Heart left ventricle (tissue), 16 donors: ENCODE measurements at regions not wholly inside any gene's neighbourhood (a gene's known extent, or its start where the extent isn't known, plus 50 kb on each side); places are given as distances from the start of the nearest gene placed in this dataset.
A peak's percentile ranks its signal among the peaks of the same experiment; 100 is the strongest.

Source experiments
- ATAC-seq, 4 donors: fragments of 200-7000 bp; cut with Tn5 transposase; one replicate each; pipeline ENCODE4 v1.9.1; 2020 to 2022; ENCODE audit warnings: moderate library complexity in 4 of 4, mild to moderate bottlenecking in 3 of 4, moderate number of reproducible peaks in 1 of 4
- DNase-seq, 5 donors: peaks; one replicate each; pipeline ENCODE4 v3.0.0-alpha.2; 2020
- H3K27ac ChIP-seq, 12 donors: fragments of 200-600 bp; sonication (generic) in 4 of 12; one replicate each; pipeline versions ENCODE4 v1.5.0 to v1.8.0; 2016 to 2022; ENCODE audit warnings: mild to moderate bottlenecking in 2 of 12
- H3K27me3 ChIP-seq, 9 donors: fragments of 200-600 bp; sonication (generic) in 2 of 9; one replicate each; pipeline versions ENCODE4 v1.5.1 to v1.8.0; 2016 to 2022; ENCODE audit warnings: mild to moderate bottlenecking in 3 of 9
- H3K36me3 ChIP-seq, 9 donors: fragments of 200-600 bp; sonication (generic) in 2 of 9; one replicate each; pipeline versions ENCODE4 v1.5.0 to v1.8.0; 2018 to 2022; ENCODE audit warnings: mild to moderate bottlenecking in 2 of 9
- H3K4me1 ChIP-seq, 12 donors: fragments of 200-600 bp; sonication (generic) in 4 of 12; one replicate each; pipeline versions ENCODE4 v1.5.0 to v1.8.0; 2016 to 2022; ENCODE audit warnings: mild to moderate bottlenecking in 3 of 12
- H3K4me3 ChIP-seq, 12 donors: fragments of 200-600 bp; sonication (generic) in 4 of 12; one replicate each; pipeline versions ENCODE4 v1.5.0 to v1.8.0; 2017 to 2022; ENCODE audit warnings: mild to moderate bottlenecking in 9 of 12, moderate library complexity in 4 of 12
- H3K9me3 ChIP-seq, 12 donors: fragments of 200-600 bp; sonication (generic) in 4 of 12; one replicate each; pipeline versions ENCODE4 v1.5.0 to v1.8.0; 2016 to 2022; ENCODE audit warnings: mild to moderate bottlenecking in 1 of 12
- POLR2A ChIP-seq, 2 donors: fragments of 450-650 bp; IDR thresholded peaks; one replicate each; pipeline ENCODE4 v1.6.1; 2017; ENCODE audit warnings: antibody characterized with exemption in 2 of 2, mild to moderate bottlenecking in 2 of 2, moderate library complexity in 2 of 2
- WGBS, 4 donors: extraction: QIAGEN DNeasy Blood & Tissue Kit in 2 of 4; methylation state at CpG; one replicate each; pipeline versions ENCODE4 v1.1.5 to v1.1.7; 2013 to 2018; 5-methylcytosine and 5-hydroxymethylcytosine counted together
- intact Hi-C, 10 donors: fragments of 100-400 bp; cut with DNase I; formaldehyde crosslinking; loops; one replicate each; pipeline versions ENCODE4 v1.11.1 to v1.14.2; 2022
- TF ChIP-seq, protein P1 (sequence below), 12 donors: fragments of 200-600 bp; sonication (generic) in 4 of 12; IDR thresholded peaks; one replicate each; pipeline versions ENCODE4 v1.5.0 to v1.8.0; 2018 to 2022; ENCODE audit warnings: antibody characterized with exemption in 12 of 12, mild to moderate bottlenecking in 5 of 12
- donor health status: ischemic (EF 13 %, LVEDD 7.1; RV severe dilation, severe dysfunction).
- donor health status: healthy with polysubstance abuse.
- donor health status: DM: no; HTN: yes; CAD: no.
- donor health status: DM: no; HTN: no; CAD: no.
- donor health status: ischemic (EF 25% LVEDD 6.9; RV normal size, moderate dysfunction).
- donor health status: ischemic (EF 25% LVEDD 5.7; RV mildly dilated, moderate dysfunction).
- donor health status: healthy.
- donor health status: DM: yes; HTN: yes; CAD: no.
- donor health status: ischemic (EF 35%, LVEDD 5.7; RV mildly dilated, moderate dysfunction).
- donor health status: nonischemic (EF 11% LVEDD 7.7; RV severe dilation, severe dysfunction).
- donor health status: DM: yes; HTN: yes; CAD: no.
- donor health status: PGD.
- donor health status: ischemic (EF 29% LVEDD 5.4; RV normal size, mild dysfunction).
- donor health status: nonischemic (EF 23%, LVEDD 6.1; RV moderate dilation, normal function).

DNA sequence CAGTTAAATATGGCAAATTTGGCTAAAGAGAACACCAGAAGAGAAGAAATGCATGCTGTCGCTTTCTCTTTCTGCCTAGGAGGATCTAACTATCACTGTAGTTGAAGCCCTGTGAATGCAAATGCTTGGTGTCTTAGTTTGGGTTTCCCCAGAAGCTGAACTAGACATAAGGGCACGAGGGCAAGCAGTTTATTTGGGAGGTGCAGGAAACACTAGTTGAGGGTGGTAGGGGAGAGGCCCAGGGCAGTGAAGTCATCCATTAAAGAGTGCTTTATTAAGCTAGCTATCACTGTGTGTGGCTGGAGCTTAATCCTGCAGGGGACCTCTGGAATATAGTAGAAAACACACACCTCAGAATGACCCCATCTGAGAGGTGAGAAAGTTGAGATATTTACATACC, 639.8 kb upstream of the ZEB2 start:
- ATAC-seq = no peak
- intact Hi-C loops = no loop called here
- Histone ChIP-seq H3K27me3 (no peaks in the 10 kb centered on the region), H3K27ac (no peak overlapping the region), H3K4me3 (no peak overlapping the region), H3K9me3 (no peaks in the 10 kb centered on the region), H3K4me1 (peaks cover 0 to 23% (median 2%) of the 10 kb centered on the region in 12 donors), H3K36me3 (no peaks in the 10 kb centered on the region)
- no peak for DNase-seq
- no peak for TF ChIP-seq POLR2A (IDR thresholded peaks at IDR 0.05)
- TF ChIP-seq, protein P1, sequence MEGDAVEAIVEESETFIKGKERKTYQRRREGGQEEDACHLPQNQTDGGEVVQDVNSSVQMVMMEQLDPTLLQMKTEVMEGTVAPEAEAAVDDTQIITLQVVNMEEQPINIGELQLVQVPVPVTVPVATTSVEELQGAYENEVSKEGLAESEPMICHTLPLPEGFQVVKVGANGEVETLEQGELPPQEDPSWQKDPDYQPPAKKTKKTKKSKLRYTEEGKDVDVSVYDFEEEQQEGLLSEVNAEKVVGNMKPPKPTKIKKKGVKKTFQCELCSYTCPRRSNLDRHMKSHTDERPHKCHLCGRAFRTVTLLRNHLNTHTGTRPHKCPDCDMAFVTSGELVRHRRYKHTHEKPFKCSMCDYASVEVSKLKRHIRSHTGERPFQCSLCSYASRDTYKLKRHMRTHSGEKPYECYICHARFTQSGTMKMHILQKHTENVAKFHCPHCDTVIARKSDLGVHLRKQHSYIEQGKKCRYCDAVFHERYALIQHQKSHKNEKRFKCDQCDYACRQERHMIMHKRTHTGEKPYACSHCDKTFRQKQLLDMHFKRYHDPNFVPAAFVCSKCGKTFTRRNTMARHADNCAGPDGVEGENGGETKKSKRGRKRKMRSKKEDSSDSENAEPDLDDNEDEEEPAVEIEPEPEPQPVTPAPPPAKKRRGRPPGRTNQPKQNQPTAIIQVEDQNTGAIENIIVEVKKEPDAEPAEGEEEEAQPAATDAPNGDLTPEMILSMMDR (IDR thresholded peaks at IDR 0.05) = no peak
- WGBS, 4 donors = 59 to 78% (median 73%) methylated on average over 2 of the region's 2 CpGs

DNA sequence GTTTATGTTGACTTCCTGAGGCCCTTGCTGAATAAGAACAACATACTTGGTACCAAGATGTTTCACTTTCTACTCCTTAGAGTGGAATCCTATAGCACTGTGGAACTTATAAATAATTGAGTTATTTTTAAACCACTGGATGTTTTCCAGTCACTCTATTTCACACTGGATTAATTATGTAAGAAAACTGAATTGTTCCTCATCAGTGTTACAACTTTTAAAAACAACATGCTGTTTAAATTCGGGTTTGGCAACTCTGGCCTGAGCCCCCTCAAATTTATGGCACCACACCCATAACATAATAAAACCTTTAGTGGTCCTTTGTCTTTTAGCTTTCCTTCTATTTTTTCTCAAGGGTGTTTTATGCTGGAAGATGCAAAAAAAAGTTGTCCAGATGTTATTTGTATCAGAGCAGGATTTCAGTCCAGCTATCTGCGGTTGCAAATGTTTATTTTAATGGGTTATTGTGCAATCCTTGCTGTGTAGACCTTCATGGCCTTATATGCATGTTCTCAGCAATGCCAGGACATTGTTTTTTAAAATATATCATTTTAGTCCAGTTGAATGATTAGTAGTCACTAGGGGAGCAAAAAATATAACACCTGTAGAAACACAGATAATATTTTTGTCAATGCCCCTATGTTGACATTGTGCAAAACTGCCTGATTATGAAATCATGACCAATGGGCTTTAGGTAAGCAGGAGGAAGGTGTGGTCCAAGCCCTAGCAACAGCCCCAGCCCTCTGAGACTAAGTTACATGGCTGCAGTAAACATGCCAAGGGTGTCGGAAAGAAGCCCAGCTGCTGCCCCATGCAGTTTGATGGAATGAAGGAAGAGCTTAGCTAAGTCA, 638.0 kb upstream of the ZEB2 start:
- no peak for TF ChIP-seq POLR2A (IDR thresholded peaks at IDR 0.05)
- TF ChIP-seq, protein P1 (IDR thresholded peaks at IDR 0.05) = no peak
- Histone ChIP-seq H3K9me3 (peaks cover 0 to 9% (median under 1%) of the 10 kb centered on the region in 12 donors), H3K4me1 (peaks cover 0 to 23% (median 2%) of the 10 kb centered on the region in 12 donors), H3K27me3 (no peaks in the 10 kb centered on the region), H3K4me3 (no peak overlapping the region), H3K36me3 (no peaks in the 10 kb centered on the region), H3K27ac (peak overlapping the region in 10 of 12 donors; percentile 6 to 69 (median 36))
- DNase-seq = peak; percentile 43 to 71 (median 50)
- peak; percentile 55 to 96 (median 94) for ATAC-seq
- 37 to 60% (median 45%) methylated on average over 3 of the region's 3 CpGs for WGBS, 4 donors
- intact Hi-C loops = no loop called here

DNA sequence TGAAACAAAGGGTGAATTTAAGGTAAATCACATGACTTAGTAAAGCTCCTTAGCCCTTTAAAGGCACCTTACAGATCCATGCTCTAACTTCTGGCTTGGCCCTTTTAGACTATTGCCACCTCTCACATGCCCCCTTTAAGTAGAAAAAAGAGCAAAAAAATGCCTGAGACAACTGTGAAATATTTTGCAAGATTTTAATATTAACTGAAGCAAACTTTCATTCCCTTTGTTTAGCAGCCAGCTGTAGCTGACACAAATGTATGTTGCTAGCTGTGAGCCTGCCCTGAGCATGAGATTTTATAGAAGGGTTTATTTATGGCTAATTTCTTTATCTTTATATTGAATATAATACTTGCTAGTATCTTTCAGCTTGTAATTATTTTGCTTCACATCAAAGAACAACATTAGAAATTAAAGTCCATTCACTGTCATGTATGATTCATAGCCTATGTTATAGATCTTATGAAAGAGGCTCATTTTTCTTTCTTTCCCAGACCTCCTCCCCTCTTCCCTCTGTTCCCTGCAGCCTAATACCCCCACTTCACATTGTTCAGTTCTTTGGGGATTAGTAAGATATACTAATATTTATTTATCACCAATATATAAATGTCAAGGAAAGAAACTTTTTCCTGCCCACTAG, 637.2 kb upstream of the ZEB2 start:
- DNase-seq = no peak
- TF ChIP-seq, protein P1 (IDR thresholded peaks at IDR 0.05) = no peak
- no peak for TF ChIP-seq POLR2A (IDR thresholded peaks at IDR 0.05)
- Histone ChIP-seq H3K4me3 (no peak overlapping the region), H3K36me3 (no peaks in the 10 kb centered on the region), H3K27me3 (no peaks in the 10 kb centered on the region), H3K4me1 (peaks cover 0 to 23% (median 2%) of the 10 kb centered on the region in 12 donors), H3K27ac (peak overlapping the region in 10 of 12 donors; percentile 6 to 69 (median 36)), H3K9me3 (peaks cover 0 to 17% (median 3%) of the 10 kb centered on the region in 12 donors)
- intact Hi-C loops = no loop called here
- no peak for ATAC-seq

DNA sequence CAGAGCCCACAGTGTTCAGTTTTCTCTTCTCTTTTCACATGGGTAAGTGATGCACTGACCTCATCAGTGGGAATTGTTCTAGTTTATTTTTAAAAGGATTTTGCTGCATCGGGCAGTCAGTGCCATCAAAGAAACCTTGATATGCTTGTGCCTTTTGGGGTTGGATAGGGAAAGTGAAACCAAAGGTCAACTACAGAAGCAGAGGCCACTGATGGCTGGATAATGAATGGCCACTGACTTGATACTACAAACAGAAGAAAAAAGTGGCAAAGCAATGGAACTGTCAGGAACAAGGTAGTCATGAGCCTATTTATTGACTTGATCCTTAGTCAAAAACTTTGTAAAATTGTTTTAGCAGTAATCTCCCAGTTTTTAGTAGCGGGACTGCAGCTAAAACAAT, 636.3 kb upstream of the ZEB2 start:
- no peaks in the 10 kb centered on the region for H3K36me3 ChIP-seq
- DNase-seq (no peak), ATAC-seq (no peak)
- H3K27ac ChIP-seq = no peak overlapping the region
- TF ChIP-seq POLR2A (IDR thresholded peaks at IDR 0.05) = no peak
- TF ChIP-seq, protein P1 (IDR thresholded peaks at IDR 0.05) = no peak
- H3K4me3 ChIP-seq = no peak overlapping the region
- H3K27me3 ChIP-seq = no peaks in the 10 kb centered on the region
- peaks cover 0 to 23% (median 2%) of the 10 kb centered on the region in 12 donors for H3K4me1 ChIP-seq
- H3K9me3 ChIP-seq = peaks cover 0 to 24% (median 3%) of the 10 kb centered on the region in 12 donors
- intact Hi-C loops = no loop called here
- WGBS, 4 donors = 79 to 85% (median 82%) methylated on average over 2 of the region's 2 CpGs
